ENCODE measurements at regions not wholly inside any gene's neighbourhood (a gene's known extent, or its start where the extent isn't known, plus 50 kb on each side); places are given as distances from the start of the nearest gene placed in this dataset.

DNA sequence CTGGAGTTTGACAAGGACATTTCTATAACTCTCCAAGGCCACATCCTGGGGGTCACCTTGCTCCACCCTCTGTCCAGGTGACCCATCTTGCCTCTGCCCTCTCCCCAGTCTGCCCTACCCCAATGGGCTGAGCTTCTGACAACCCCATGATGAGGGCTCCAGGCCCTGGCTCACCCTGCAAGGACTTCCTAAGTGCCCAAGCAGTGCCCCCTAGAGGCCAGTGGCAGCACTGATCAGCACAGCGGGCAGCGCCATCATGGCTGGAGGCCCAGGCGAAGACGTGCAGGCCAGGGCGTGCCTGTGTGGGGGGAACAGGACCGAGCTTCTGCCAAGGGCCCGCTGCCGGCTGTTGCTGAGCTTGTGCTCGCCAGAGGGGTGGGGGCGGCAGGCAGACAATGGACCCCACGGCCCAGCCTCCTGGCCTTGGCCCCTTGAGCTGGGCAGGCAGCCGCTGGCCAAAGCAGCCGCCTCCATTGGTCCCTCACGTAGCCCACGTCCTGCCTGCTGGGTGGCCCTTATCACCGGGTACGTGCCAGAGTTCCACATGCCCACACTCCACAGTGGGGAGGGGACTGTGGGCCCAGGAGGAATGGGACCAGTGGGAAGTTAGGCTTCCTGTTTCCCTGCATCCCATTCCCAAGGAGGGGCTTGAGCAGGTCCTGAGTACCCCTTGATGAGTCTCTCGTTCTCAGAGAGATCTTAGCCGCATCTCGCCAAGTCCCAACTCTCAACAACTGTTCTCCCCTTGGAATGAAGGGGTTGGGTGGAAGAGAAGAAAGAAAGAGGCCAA lies 64.3 kb downstream of the MRPL14 start (continued):
- TF ChIP-seq ZNF41 (CRISPR knock-in tag; conservative IDR thresholded peaks at IDR 0.05) (peak; percentile 64), ZNF12 (CRISPR knock-in tag; IDR thresholded peaks at IDR 0.05) (no peak), CCNT2 (IDR thresholded peaks at IDR 0.05; ENCODE audit: borderline replicate concordance, extremely low read depth, insufficient read length, low read depth, low read length) (no peak), ZNF384 (IDR thresholded peaks at IDR 0.05; ENCODE audit: low read depth, low read length) (no peak), IFI16 (CRISPR knock-in tag; IDR thresholded peaks at IDR 0.05) (no peak), MYC (IDR thresholded peaks at IDR 0.05; ENCODE audit: low read depth, low read length) (peak; percentile 49; the same call in 1 of the 2 replicates), MYC (CRISPR knock-in tag; IDR thresholded peaks at IDR 0.05; ENCODE audit: borderline replicate concordance, low read depth) (no peak; the same call in 1 of the 2 replicates), TRIM24 (IDR thresholded peaks at IDR 0.05) (no peak; a peak in 1 of 4 replicates), ZNF76 (CRISPR knock-in tag; IDR thresholded peaks at IDR 0.05; ENCODE audit: borderline replicate concordance) (peak; percentile 90), ZBTB8A (IDR thresholded peaks at IDR 0.05; ENCODE audit: partially characterized antibody) (no peak), YBX1 (IDR thresholded peaks at IDR 0.05) (no peak), NFIC (IDR thresholded peaks at IDR 0.05) (peak; percentile 68), NCOA1 (IDR thresholded peaks at IDR 0.05; ENCODE audit: low read depth) (no peak), PRMT5 (CRISPR knock-in tag; IDR thresholded peaks at IDR 0.05) (no peak), BACH1 (tag; IDR thresholded peaks at IDR 0.05) (peak; percentile 69; the same call in 1 of the 2 replicates), HMG20B (CRISPR knock-in tag; IDR thresholded peaks at IDR 0.05) (no peak), ZFP1 (CRISPR knock-in tag; IDR thresholded peaks at IDR 0.05) (peak; percentile 61; the same call in 1 of the 2 replicates), SIN3A (IDR thresholded peaks at IDR 0.05; ENCODE audit: borderline replicate concordance in 2 of 2, control insufficient read depth in 1 of 2, low read depth in 2 of 2, low read length in 2 of 2) (no peak), ZBTB1 (CRISPR knock-in tag; IDR thresholded peaks at IDR 0.05; ENCODE audit: borderline replicate concordance, low read depth) (no peak), DPF2 (IDR thresholded peaks at IDR 0.05) (no peak; the same call in 1 of the 2 replicates), ESRRA (IDR thresholded peaks at IDR 0.05; ENCODE audit: borderline replicate concordance, low read depth) (peak; percentile 54; the same call in 1 of the 2 replicates)
- TF ChIP-seq, protein P1, sequence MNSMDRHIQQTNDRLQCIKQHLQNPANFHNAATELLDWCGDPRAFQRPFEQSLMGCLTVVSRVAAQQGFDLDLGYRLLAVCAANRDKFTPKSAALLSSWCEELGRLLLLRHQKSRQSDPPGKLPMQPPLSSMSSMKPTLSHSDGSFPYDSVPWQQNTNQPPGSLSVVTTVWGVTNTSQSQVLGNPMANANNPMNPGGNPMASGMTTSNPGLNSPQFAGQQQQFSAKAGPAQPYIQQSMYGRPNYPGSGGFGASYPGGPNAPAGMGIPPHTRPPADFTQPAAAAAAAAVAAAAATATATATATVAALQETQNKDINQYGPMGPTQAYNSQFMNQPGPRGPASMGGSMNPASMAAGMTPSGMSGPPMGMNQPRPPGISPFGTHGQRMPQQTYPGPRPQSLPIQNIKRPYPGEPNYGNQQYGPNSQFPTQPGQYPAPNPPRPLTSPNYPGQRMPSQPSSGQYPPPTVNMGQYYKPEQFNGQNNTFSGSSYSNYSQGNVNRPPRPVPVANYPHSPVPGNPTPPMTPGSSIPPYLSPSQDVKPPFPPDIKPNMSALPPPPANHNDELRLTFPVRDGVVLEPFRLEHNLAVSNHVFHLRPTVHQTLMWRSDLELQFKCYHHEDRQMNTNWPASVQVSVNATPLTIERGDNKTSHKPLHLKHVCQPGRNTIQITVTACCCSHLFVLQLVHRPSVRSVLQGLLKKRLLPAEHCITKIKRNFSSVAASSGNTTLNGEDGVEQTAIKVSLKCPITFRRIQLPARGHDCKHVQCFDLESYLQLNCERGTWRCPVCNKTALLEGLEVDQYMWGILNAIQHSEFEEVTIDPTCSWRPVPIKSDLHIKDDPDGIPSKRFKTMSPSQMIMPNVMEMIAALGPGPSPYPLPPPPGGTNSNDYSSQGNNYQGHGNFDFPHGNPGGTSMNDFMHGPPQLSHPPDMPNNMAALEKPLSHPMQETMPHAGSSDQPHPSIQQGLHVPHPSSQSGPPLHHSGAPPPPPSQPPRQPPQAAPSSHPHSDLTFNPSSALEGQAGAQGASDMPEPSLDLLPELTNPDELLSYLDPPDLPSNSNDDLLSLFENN (IDR thresholded peaks at IDR 0.05; ENCODE audit: low read depth in 2 of 2, low read length in 2 of 2): 0 out of 4 replicates have a peak, but pooled peaks of 1 of the 2 experiments have one; percentile 41
- TF ChIP-seq, protein P2, sequence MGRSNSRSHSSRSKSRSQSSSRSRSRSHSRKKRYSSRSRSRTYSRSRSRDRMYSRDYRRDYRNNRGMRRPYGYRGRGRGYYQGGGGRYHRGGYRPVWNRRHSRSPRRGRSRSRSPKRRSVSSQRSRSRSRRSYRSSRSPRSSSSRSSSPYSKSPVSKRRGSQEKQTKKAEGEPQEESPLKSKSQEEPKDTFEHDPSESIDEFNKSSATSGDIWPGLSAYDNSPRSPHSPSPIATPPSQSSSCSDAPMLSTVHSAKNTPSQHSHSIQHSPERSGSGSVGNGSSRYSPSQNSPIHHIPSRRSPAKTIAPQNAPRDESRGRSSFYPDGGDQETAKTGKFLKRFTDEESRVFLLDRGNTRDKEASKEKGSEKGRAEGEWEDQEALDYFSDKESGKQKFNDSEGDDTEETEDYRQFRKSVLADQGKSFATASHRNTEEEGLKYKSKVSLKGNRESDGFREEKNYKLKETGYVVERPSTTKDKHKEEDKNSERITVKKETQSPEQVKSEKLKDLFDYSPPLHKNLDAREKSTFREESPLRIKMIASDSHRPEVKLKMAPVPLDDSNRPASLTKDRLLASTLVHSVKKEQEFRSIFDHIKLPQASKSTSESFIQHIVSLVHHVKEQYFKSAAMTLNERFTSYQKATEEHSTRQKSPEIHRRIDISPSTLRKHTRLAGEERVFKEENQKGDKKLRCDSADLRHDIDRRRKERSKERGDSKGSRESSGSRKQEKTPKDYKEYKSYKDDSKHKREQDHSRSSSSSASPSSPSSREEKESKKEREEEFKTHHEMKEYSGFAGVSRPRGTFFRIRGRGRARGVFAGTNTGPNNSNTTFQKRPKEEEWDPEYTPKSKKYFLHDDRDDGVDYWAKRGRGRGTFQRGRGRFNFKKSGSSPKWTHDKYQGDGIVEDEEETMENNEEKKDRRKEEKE (IDR thresholded peaks at IDR 0.05; ENCODE audit: borderline replicate concordance in 1 of 2, control insufficient read depth in 1 of 2, low read depth in 2 of 2, low read length in 1 of 2): no peak

Data from K562 (cell line).